Left renal pelvis (tissue), 4 donors: ENCODE measurements at regions not wholly inside any gene's neighbourhood (a gene's known extent, or its start where the extent isn't known, plus 50 kb on each side); places are given as distances from the start of the nearest gene placed in this dataset.
"Not testable (repeated sequence)": the region's sequence is repeated elsewhere in the genome, so short reads cannot be mapped to it uniquely, and the experiment has no call there.

ENCODE experiments used
- DNase-seq, 4 donors: peaks; one replicate each; pipeline ENCODE4 v3.0.0-alpha.2; 2013; ENCODE audit warnings: low read depth in 4 of 4, low spot score in 3 of 4

DNA sequence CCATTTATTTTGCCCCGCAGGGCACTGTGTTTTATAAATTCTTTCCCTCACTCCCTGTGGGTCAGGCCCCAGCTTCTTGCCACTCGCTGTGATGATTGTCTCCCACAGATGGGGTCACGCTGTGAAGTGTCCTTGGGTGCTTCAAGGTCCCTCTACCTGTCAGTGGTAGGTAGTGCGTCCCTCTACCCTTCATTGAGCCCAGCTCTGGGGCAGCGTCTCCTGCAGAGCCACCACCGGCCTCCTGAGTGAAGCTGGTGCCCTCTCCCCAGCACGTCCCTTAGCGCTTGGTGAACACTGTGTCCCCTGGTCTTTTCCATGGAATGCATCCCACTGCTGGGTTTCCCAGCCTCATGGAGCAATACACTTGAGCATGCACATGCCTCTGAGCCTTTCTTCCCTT is 108.2 kb downstream of the NRN1 start:
- DNase-seq: no peak

DNA sequence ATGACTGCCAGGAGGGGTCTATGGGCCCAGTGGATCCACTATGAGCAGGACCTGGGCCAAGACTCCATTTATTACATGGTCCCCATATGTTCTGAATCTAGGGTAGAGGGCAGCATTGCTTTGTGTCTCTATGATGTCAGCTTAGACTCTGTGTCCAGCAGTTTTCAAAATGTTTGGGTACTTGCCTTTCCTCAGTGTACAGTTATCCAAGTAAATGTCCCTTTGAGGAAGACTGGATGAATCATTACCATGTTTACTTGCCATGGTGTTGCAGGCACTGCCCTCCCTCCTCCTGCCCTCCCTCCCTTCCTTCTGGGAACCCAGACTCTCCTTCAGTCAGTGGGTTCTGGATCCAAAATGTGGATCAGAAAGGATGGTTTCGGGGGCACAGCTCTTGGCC is 108.6 kb downstream of the NRN1 start:
- DNase-seq: no peak

DNA sequence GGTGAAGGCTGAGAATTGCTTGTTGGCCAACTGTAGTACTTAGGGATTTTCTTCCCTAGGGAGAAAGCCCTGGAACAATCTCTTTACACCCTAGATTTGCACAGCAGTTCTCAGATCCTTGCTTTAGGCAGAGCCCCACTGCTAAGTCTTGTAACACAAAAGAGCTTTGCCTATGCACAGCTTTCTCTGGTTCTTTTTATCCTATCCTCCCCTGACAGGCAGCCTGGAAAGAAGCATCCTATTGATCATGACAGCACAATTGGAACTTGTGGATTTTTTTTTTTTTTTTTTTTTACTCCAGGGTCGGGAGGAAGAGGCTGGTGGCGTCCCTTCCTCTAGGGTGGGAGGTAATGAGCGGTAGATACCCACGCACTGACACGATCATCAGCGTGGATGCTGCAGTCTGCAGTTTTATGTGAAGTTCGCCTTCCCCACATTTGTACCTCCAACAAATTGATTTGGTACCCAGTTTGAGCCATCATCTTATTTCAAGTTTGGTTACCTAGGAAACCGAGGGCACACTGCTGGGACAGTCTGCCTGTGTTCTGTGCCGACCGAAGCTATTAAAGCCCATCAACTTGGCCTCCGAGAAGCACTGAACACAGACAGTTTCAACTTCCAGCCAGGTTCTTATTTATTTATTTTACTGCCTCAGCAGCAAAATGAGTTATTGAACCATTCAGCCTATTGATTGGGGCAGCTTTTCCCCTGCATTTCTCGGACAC is 110.1 kb downstream of the NRN1 start:
- DNase-seq: no peak

DNA sequence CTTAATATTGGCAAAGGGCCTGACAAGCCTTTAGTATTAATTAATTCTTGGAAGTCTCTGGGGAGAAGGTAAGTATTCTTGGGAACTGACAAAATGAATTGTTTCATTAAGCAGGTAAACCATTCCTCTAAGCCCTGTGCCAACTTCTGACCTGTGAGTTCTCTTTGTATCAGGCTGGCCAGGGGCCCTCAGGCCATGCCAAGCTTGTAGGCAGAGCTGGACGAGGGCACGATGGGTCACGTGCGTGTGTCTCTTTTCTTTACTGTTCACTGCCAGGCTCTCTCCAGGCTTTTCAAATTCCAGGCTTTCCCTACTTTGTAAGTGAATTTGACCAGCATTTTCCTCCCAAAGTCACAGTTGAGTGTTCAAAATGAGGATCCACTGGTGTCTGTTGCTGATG is 112.4 kb downstream of the NRN1 start:
- DNase-seq: no peak

DNA sequence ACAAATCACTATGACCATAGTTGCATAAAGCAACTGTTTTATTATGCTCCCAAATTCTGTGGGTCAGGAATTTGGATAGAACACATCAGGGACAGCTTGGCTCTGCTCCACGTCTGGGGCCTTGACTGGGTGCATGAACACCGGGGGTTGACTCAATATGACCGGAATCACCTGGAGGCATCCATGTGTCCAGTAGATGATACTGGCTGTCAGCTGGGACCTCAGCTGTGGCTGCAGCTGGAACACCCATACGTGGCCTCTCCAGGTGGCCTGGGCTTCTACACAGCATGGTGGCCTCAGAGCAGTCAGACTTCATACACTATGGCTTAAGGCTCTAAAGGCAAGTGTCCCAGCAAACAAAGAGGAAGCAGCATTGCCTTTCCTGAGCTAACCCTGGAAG is 113.4 kb downstream of the NRN1 start:
- no peak for DNase-seq

DNA sequence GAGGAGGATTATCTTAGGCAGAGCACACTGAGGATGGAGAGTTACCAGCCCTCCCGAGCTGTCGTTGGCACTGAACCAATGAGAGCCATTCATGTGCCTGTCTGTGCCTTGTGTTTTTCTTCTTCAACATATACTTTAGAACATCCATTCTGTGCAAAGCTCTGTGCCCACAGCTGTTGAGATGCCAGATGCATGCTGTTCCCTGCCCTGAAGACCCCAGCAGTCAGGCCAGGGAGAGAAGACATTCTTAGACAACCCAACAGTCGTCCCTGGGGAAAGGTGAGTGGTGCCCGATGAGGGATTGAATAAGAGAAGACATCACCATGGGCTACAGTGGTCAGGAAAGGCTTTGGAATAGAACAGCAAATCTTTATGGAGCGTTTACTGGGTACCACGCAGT is 114.1 kb downstream of the NRN1 start:
- no peak for DNase-seq

DNA sequence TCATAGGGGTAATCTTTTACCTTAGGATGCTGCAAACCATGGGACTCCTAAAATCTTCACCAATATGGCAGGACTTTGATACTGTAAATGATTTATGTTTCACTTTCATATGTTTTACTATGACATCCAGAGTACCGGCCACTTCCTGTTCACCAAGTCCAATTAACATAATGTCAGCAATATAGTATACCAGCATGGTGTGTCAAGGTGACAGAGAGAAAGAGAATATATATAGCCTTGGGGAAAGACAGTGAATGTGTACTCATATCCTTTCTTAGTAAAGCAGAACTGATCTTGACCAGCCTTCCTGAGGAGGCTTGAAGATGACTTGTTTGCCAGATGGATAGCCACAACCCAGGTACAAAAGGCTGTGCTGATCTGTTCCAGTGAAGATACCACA is 127.9 kb downstream of the NRN1 start:
- DNase-seq: no peak

DNA sequence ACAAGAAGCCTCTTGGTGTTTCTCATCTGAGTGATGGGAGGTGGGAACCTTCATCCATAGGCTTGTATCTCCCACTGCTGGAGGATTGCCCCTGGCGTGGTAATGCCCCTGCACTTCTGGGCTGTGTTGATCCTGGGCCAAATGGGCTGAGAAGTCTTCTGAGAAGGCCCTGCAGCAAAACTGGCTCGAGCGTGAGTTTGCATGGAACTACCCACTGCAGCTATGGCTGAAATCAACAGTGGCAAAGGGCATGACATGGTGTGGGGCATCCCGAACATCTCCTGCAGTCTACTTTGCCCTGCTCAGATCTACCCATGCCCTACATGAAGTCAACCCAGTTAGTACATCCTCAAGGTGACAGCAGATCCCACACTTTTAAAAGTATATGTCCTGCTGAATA is 130.6 kb downstream of the NRN1 start:
- DNase-seq: no peak

DNA sequence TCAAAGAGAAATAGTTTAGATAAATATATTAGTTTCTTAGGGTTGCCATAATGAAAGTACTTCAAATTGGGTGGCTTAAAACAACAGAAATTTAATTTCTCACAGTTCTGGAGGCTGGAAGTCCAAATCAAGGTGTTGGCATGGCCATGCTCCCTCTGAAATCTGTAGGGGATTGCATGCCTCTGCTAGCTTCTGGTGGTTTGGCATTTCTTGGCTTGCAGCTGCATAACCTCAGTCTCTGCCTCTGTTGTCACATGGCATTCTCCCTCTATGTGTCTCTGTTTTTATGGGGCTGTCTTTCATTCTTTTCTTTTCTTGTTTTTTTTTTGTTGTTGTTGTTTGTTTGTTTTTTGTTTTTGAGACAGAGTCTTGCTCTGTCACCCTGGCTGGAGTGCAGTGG is 132.7 kb downstream of the NRN1 start:
- not testable (repeated sequence) for DNase-seq

DNA sequence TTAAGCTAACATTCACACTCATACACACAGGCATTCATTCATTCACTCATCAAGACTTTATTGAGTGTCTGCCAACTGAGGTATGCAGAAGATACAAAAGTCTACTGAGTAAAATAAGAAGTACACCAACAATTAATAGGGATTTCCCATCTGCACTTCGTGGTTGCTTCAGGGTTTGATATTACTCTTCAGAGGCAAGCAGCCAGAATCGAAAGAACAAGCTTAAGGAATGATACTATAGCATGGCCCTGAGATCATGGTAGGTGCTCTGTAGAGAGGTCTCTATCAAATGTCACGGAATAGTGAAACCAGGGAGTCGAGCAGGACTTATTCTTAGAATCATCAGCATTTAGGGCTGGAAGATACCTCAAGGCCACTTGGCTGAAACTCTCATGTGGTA is 135.4 kb downstream of the NRN1 start:
- DNase-seq: no peak

DNA sequence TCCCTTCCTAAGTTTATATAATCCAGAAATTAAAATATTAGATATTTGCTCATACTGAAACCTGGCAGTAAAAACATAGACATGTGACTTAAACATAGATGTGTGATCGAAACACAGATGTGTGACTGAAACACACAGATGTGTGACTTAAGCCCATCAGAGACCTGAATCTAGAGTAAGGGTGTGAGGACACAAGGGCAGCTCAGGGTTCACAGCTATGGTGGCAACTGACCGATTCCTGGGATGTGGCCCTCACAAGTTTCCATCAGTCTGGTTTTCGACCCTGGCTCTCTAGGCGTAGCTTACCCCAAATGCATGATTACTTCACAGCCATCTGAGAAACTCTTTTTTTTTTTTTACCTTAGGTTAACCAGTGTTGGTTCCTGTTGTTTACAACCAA is 137.0 kb downstream of the NRN1 start:
- DNase-seq: no peak

DNA sequence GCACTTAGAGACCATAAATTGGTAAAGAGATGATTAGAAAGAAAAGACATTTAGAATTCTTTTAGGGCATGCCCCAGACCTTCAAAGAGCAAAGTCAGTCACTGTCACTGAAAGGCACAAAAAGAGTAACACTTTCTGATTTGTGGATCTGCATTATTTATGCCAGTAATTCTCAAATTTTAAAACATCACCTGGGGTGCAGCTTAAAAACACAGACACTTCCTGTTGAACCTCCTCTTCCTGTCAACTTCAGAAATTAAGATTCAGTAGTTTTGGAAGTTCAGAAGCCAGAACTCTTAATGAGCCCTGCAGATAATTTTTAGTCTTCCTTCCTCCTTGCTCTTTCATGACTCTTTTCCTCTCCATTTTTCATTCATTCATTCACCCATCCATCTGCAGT is 137.5 kb downstream of the NRN1 start:
- no peak for DNase-seq

DNA sequence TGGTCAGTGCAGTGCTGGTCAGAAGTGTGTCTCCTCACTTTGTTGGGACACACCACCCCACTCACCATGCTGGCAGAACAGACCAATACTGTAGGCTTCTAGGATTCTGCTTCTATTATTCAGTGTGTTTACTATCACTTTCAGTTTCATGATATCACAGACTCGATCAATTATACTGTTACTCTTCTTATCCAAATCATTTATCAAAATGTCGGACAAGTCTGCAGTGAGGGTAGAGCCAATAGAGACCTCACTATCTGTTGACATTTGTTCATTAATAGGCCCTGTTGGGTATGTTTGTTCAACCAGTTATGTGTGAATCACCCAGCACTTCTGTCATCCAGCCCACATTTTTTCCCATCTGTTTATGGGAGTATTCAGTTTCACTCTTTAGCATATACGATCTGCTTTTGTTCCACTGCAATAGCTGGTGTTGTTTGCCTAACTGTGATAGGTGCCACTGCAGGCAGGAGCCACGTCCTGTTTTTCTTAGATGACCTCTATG is 140.1 kb downstream of the NRN1 start:
- peak in 1 of 4 donors; percentile 59 for DNase-seq

DNA sequence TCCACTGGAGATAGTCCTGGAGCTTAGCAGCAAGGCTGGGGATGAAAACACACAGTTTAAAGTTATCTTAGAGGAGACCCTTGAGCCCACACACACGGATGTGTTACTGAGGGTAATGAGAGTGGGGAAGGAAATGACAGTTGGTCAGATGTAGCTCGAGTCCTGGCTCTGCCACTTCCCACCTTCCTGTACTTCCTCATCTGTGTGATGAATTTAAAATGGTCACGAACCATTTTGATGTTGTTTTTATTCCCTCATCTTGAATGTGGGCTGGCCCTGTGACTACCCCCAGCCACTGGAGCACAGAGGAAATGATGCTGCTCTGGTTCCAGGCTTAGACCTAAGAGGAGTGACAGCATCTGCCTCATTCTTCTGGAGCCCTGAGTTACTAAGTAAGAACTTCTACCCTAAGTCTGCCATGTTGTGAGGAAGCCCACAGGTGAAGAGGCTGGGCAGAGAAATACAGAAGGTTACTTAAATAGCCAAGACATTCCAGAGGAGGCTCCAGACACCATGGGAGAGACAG is 141.2 kb downstream of the NRN1 start:
- DNase-seq: no peak

DNA sequence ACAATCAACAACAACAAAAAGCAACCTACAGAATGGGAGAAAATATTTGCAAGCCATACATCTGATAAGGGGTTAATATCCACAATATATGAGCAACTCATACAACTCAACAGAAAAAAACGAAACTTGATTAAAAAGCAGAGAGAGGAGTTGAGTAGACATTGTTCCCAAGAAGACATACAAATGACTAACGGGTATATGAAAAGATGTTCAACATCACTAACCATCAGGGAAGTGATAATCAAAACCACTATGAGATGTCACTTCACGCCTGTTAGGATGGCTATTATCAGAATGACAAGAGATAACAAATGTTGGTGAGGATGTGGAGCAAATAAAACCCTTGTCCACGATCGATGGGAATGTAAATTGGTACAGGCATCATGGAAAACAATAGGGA is 145.9 kb downstream of the NRN1 start:
- DNase-seq: no peak

DNA sequence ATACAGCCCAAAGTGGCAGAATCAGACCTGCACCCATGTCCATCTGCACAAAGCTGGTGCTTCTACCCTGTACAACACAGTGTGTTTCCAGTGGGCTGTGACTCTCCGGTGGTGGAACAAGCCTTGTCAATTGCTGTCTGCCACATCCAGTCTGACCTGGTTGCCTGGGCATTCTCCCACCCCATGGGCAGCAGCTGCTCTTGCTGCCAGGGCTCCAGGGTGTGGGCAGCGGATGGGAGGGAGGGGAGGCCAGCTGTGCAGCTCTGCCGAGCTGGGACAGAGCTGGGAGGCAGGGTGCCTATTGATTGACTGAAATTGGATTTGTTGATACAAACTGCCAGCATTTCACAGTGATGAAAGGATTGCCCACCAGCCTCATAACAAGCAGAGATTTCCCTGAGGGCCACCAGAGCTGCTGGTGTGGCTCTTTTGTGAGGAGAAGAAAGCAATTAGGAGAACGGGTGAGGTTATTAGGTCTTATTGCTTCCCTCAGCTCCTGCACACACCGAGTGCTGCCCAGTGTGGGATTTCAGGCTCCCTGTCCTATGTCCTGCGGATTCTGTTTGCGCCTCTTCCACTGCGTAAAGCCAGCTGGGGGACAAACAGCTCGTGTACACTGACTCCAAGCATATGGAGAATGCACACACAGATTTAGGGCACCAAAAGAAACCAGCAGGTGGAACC is 150.8 kb downstream of the NRN1 start:
- no peak for DNase-seq

DNA sequence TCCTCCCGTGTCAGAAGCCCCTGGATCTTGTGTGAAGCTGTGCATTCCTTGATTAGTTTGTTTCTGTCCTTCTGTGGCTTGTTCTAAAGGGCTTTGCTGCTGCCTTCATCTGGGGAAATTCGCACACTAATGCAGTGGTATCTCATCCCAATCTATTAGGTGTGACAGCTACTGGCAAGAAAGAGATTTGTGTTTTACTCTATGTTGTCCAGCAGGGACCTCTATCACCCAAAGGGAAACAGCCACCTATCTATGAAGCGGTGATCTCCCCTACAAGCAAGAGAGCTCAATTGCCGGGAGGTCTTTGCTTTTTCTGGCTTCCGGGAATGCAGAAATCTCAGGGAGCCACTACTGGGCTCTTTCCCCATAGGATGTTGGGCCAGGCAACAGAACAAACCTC is 151.8 kb downstream of the NRN1 start:
- DNase-seq: no peak

DNA sequence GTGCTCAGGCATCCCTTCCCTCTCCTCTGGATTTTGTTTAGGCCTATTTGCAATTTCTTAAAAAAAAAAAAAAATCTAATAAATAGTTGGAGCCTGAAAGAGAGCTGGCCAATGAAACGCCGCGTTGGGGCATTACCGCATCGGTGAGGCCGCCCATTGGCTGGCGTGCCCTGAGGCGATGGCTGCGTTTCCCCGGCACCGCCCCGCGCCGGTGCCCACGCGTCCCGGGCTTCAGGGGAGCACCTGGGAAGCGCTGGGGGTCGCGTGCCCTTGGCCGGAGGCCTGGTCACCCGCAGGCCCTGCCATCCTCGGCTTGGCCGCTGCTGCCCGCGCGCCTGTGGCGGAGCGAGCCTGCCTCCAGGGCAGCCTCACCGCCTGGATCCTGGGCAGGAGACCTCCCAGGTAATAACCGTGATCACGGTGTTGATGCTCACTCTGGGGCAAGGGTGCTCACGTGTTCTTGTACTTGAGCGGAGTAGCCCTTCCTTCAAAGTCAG is 155.4 kb downstream of the NRN1 start:
- DNase-seq: peak in 2 of 4 donors; percentile 45 to 60

DNA sequence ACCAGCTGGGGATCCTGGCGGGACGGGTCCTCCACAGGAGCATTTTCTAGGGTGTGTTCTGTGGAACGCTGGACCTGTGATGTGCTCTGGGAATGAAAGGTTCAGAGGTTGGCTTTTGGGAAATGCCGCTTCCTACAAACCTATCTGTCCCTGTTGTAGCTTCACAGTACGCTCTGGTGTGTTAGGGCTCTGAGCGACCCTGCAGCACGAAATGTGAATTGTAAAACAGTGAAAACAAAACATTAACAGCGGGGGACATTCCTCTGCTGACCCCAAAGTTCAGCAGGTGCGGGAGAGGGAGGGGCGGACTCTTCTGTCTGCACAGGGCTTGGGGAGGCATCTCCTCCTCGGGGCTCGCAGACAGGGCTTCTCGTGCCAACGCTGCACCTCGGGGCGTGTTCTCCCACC is 155.9 kb downstream of the NRN1 start:
- DNase-seq: no peak

DNA sequence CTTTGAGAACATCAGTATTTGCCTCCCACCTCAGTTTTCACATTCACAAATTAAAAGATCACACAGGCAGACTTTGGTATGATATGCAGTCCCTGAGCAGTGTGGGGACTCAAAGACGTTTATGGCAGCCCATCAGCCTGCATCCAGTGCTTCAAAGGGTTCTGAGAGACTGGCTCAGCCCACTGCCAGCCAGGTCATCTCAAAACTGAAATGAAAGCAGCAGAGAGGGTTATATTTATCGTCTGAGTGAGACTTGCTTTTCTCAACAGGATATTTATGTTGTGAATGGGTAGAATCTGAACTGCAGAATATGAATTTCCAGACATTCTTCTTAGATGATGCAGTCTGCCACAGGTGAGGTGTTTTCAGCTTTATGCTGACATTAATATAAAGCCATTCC is 159.8 kb downstream of the NRN1 start:
- DNase-seq: no peak

DNA sequence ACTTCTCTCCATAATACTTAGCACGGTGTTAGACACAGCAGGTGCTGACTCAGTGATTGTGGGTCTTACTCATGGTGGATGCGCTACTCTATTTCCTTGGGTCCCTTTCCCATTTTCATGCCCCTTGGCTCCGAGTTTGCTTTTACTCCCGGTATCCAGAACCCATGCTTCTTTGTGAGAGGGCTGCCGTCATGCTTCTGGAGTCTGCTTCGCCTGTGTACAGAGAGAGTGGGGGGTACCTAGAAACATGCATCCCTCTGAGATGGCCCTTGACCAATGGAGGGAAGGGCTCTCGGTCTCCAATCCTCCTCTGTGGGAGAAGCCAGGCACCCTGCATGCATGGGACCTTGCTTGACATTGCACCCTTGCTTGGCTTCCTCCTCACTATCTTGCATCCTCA is 160.4 kb downstream of the NRN1 start:
- DNase-seq: no peak

DNA sequence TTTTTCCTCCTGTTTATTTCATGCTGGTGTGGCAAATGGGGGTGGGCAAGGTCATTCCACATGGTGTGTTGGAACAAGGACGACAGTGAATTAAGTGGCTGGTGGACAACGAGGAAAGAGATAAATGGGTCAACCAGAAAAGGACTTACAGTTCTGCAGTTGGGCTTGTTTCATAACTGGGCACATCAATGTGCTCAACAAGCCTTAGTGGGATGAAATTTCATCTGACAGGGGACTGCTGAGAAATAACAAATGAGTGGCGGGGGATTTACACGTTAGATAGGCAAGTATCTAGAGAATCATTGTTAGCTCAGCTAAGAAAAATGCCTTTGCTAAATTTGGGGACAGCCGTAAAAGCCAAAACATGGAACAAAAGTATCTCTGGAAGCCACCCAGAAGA is 163.6 kb downstream of the NRN1 start:
- DNase-seq: no peak
